SK-N-SH treated with all-trans-retinoic acid at 6 μM for 48 hours (cell line): ENCODE measurements at regions not wholly inside any gene's neighbourhood (a gene's known extent, or its start where the extent isn't known, plus 50 kb on each side); places are given as distances from the start of the nearest gene placed in this dataset.

Experiments
- ATAC-seq: fragments of 200-7000 bp; cut with Tn5 transposase; 3 replicates; pipeline ENCODE4 v1.9.1; 2020; ENCODE audit warnings: mild to moderate bottlenecking, moderate library complexity
- ARNTL ChIP-seq: fragments of 450-650 bp; formaldehyde crosslinking; IDR thresholded peaks from 2 replicates; pipeline ENCODE4 v1.5.0; 2020; ENCODE audit warnings: low read depth, mild to moderate bottlenecking, moderate library complexity, borderline replicate concordance
- BACH2 ChIP-seq: fragments of 250-450 bp; sonication (Bioruptor Pico); IDR thresholded peaks from 2 replicates; pipeline ENCODE4 v1.9.0; 2021; ENCODE audit warnings: mild to moderate bottlenecking, borderline replicate concordance
- CSDC2 ChIP-seq: fragments of 250-450 bp; sonication (Bioruptor Pico); IDR thresholded peaks from 2 replicates; pipeline ENCODE4 v1.5.0; 2020; ENCODE audit warnings: mild to moderate bottlenecking, moderate library complexity
- ESRRG ChIP-seq: fragments of 250-450 bp; sonication (Bioruptor Pico); IDR thresholded peaks from 2 replicates; pipeline ENCODE4 v1.6.1; 2021; ENCODE audit warnings: mild to moderate bottlenecking
- GLIS3 ChIP-seq: fragments of 250-450 bp; sonication (Bioruptor Pico); IDR thresholded peaks from 2 replicates; pipeline ENCODE4 v1.5.0; 2020; ENCODE audit warnings: mild to moderate bottlenecking, moderate library complexity
- ISL1 ChIP-seq: fragments of 250-450 bp; sonication (Bioruptor Pico); IDR thresholded peaks from 2 replicates; pipeline ENCODE4 v2.1.2; 2022; ENCODE audit warnings: mild to moderate bottlenecking, moderate library complexity
- OSR1 ChIP-seq: fragments of 250-450 bp; sonication (Bioruptor Pico); IDR thresholded peaks from 2 replicates; pipeline ENCODE4 v1.8.0; 2022; ENCODE audit warnings: moderate library complexity, mild to moderate bottlenecking, inconsistent platforms
- PPARA ChIP-seq: fragments of 250-450 bp; sonication (Bioruptor Pico); IDR thresholded peaks from 2 replicates; pipeline ENCODE4 v1.5.0; 2020; ENCODE audit warnings: mild to moderate bottlenecking, borderline replicate concordance
- TCF4 ChIP-seq: fragments of 250-450 bp; sonication (Bioruptor Pico); IDR thresholded peaks from 2 replicates; pipeline ENCODE4 v1.8.0; 2021; ENCODE audit warnings: mild to moderate bottlenecking, moderate library complexity, borderline replicate concordance
- TOX ChIP-seq: fragments of 250-450 bp; sonication (Bioruptor Pico); IDR thresholded peaks from 2 replicates; pipeline ENCODE4 v1.8.0; 2021; ENCODE audit warnings: mild to moderate bottlenecking, moderate library complexity, borderline replicate concordance
- ZC3H10 ChIP-seq: fragments of 250-450 bp; sonication (Bioruptor Pico); IDR thresholded peaks from 2 replicates; pipeline ENCODE4 v1.5.1; 2021; ENCODE audit warnings: mild to moderate bottlenecking, moderate library complexity
- ZFP3 ChIP-seq: fragments of 250-450 bp; sonication (Bioruptor Pico); IDR thresholded peaks from 2 replicates; pipeline ENCODE4 v1.5.0; 2020; ENCODE audit warnings: mild to moderate bottlenecking, moderate library complexity
- ZFP30 ChIP-seq: fragments of 450-650 bp; formaldehyde crosslinking; IDR thresholded peaks from 2 replicates; pipeline ENCODE4 v1.5.0; 2022; ENCODE audit warnings: mild to moderate bottlenecking, moderate library complexity
- ZNF565 ChIP-seq: fragments of 450-650 bp; formaldehyde crosslinking; conservative IDR thresholded peaks from 2 replicates; pipeline ENCODE4 v1.5.0; 2020; ENCODE audit warnings: low read depth, mild to moderate bottlenecking, moderate library complexity
- ZNF70 ChIP-seq: fragments of 450-650 bp; formaldehyde crosslinking; IDR thresholded peaks from 2 replicates; pipeline ENCODE4 v1.5.0; 2020; ENCODE audit warnings: mild to moderate bottlenecking, moderate library complexity
- ZNF8 ChIP-seq: fragments of 450-650 bp; formaldehyde crosslinking; IDR thresholded peaks from 2 replicates; pipeline ENCODE4 v1.5.0; 2020; ENCODE audit warnings: mild to moderate bottlenecking, moderate library complexity
- TF ChIP-seq, protein P1 (sequence below): fragments of 250-450 bp; sonication (Bioruptor Pico); IDR thresholded peaks from 2 replicates; pipeline ENCODE4 v1.8.0; 2021; ENCODE audit warnings: low read depth, mild to moderate bottlenecking, moderate library complexity, borderline replicate concordance
- TF ChIP-seq, protein P2 (sequence below): fragments of 250-450 bp; sonication (Bioruptor Pico); IDR thresholded peaks from 2 replicates; pipeline ENCODE4 v1.8.0; 2020; ENCODE audit warnings: mild to moderate bottlenecking, moderate library complexity, borderline replicate concordance
- TF ChIP-seq, protein P3 (sequence below): fragments of 250-450 bp; sonication (Bioruptor Pico); IDR thresholded peaks from 2 replicates; pipeline ENCODE4 v1.5.0; 2020; ENCODE audit warnings: mild to moderate bottlenecking, moderate library complexity
- TF ChIP-seq, protein P4 (sequence below): fragments of 250-450 bp; sonication (Bioruptor Pico); IDR thresholded peaks from 2 replicates; pipeline ENCODE4 v1.5.1; 2021; ENCODE audit warnings: mild to moderate bottlenecking, moderate library complexity

DNA sequence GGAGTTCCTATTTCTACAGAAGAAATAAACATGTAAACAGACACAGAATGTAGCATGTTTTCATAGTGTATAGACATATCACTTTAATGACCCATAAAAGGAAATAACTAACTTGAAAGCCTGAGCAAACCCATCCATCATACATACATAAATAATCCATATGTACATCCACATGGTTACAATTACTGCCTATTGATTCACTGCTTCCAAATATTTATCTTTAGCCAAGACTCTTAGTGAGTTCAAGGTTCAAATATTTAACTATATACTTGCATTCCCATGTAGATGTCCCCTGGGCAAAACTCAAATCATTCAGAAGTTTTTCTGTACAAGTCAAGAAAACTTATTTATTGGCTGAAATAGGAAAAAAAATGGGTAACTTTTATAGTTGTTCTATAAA, 95.4 kb downstream of the CCER1 start:
- TF ChIP-seq ZNF70 (no peak), ZNF8 (no peak), TCF4 (no peak), ISL1 (CRISPR knock-in tag) (no peak), BACH2 (CRISPR knock-in tag) (no peak), ESRRG (CRISPR knock-in tag) (no peak), PPARA (no peak), ARNTL (CRISPR knock-in tag) (no peak), CSDC2 (CRISPR knock-in tag) (no peak), ZNF565 (CRISPR knock-in tag) (no peak), OSR1 (CRISPR knock-in tag) (no peak), ZC3H10 (CRISPR knock-in tag) (no peak), GLIS3 (CRISPR knock-in tag) (no peak)
- TF ChIP-seq, protein P1, sequence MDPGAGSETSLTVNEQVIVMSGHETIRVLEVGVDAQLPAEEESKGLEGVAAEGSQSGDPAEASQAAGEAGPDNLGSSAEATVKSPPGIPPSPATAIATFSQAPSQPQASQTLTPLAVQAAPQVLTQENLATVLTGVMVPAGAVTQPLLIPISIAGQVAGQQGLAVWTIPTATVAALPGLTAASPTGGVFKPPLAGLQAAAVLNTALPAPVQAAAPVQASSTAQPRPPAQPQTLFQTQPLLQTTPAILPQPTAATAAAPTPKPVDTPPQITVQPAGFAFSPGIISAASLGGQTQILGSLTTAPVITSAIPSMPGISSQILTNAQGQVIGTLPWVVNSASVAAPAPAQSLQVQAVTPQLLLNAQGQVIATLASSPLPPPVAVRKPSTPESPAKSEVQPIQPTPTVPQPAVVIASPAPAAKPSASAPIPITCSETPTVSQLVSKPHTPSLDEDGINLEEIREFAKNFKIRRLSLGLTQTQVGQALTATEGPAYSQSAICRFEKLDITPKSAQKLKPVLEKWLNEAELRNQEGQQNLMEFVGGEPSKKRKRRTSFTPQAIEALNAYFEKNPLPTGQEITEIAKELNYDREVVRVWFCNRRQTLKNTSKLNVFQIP (CRISPR knock-in tag) = no peak
- TF ChIP-seq, protein P2, sequence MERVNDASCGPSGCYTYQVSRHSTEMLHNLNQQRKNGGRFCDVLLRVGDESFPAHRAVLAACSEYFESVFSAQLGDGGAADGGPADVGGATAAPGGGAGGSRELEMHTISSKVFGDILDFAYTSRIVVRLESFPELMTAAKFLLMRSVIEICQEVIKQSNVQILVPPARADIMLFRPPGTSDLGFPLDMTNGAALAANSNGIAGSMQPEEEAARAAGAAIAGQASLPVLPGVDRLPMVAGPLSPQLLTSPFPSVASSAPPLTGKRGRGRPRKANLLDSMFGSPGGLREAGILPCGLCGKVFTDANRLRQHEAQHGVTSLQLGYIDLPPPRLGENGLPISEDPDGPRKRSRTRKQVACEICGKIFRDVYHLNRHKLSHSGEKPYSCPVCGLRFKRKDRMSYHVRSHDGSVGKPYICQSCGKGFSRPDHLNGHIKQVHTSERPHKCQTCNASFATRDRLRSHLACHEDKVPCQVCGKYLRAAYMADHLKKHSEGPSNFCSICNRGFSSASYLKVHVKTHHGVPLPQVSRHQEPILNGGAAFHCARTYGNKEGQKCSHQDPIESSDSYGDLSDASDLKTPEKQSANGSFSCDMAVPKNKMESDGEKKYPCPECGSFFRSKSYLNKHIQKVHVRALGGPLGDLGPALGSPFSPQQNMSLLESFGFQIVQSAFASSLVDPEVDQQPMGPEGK (CRISPR knock-in tag) = no peak
- TF ChIP-seq, protein P3, sequence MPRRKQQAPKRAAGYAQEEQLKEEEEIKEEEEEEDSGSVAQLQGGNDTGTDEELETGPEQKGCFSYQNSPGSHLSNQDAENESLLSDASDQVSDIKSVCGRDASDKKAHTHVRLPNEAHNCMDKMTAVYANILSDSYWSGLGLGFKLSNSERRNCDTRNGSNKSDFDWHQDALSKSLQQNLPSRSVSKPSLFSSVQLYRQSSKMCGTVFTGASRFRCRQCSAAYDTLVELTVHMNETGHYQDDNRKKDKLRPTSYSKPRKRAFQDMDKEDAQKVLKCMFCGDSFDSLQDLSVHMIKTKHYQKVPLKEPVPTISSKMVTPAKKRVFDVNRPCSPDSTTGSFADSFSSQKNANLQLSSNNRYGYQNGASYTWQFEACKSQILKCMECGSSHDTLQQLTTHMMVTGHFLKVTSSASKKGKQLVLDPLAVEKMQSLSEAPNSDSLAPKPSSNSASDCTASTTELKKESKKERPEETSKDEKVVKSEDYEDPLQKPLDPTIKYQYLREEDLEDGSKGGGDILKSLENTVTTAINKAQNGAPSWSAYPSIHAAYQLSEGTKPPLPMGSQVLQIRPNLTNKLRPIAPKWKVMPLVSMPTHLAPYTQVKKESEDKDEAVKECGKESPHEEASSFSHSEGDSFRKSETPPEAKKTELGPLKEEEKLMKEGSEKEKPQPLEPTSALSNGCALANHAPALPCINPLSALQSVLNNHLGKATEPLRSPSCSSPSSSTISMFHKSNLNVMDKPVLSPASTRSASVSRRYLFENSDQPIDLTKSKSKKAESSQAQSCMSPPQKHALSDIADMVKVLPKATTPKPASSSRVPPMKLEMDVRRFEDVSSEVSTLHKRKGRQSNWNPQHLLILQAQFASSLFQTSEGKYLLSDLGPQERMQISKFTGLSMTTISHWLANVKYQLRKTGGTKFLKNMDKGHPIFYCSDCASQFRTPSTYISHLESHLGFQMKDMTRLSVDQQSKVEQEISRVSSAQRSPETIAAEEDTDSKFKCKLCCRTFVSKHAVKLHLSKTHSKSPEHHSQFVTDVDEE = no peak
- TF ChIP-seq, protein P4, sequence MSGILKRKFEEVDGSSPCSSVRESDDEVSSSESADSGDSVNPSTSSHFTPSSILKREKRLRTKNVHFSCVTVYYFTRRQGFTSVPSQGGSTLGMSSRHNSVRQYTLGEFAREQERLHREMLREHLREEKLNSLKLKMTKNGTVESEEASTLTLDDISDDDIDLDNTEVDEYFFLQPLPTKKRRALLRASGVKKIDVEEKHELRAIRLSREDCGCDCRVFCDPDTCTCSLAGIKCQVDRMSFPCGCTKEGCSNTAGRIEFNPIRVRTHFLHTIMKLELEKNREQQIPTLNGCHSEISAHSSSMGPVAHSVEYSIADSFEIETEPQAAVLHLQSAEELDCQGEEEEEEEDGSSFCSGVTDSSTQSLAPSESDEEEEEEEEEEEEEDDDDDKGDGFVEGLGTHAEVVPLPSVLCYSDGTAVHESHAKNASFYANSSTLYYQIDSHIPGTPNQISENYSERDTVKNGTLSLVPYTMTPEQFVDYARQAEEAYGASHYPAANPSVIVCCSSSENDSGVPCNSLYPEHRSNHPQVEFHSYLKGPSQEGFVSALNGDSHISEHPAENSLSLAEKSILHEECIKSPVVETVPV (CRISPR knock-in tag) = no peak
- TF ChIP-seq, all 23 proteins: peak for 0
- ATAC-seq = no peak

DNA sequence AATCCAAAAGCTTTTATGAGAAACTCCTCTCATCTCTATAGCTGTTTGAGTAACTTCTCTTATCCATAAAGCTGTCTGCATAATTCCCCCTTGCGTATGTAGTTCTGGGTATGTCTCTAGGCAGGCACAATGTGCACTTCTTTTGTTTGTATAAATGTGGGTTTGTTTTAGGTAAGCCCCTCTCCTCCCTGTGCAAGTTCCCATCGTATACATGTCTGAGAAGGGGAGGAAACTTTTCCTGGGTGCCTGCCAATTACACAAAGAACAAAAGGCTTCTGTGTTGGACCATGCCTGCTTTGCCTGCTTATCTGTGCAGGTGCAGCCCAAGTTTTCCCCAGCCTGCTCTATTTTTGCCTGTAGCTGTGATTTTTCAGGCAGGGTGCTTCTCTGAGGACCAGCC, 96.7 kb downstream of the CCER1 start:
- TF ChIP-seq ZNF565 (CRISPR knock-in tag) (no peak), ZC3H10 (CRISPR knock-in tag) (no peak), ZFP30 (CRISPR knock-in tag) (no peak), ZNF70 (no peak), PPARA (no peak), TCF4 (no peak), TOX (CRISPR knock-in tag) (no peak), ARNTL (CRISPR knock-in tag) (no peak), ZFP3 (no peak), BACH2 (CRISPR knock-in tag) (no peak)
- TF ChIP-seq, protein P4 (CRISPR knock-in tag) = no peak
- ATAC-seq = no peak; the same call in 2 of the 3 replicates

DNA sequence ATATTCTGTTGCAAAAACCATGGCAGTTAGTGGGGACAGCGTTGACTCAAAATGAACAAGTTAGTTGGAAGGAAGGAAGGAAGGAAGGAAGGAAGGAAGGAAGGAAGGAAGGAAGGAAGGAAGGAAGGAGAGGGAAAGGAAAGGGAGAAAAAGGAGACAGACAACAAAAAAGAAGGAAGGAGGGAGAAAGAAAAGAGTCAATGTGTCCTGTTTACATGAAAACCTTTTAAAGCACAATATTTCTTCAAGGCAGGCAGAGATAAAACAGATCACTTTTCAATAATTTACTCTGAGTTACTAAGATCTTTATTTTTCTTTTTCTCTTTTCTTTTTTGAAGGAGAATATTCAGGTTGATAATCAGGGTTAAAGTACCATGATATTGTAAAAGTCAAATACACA, 99.4 kb downstream of the CCER1 start:
- ATAC-seq = no peak
- TF ChIP-seq, protein P1 (CRISPR knock-in tag) = no peak
- TF ChIP-seq, protein P2 (CRISPR knock-in tag) = no peak
- TF ChIP-seq CSDC2 (CRISPR knock-in tag) (no peak), ZFP30 (CRISPR knock-in tag) (no peak), ZFP3 (no peak), ZNF70 (no peak), ZC3H10 (CRISPR knock-in tag) (no peak)
- TF ChIP-seq, all 23 proteins: peak for 0
